Ecto neural progenitor cell (in vitro differentiated cells): ENCODE measurements at regions not wholly inside any gene's neighbourhood (a gene's known extent, or its start where the extent isn't known, plus 50 kb on each side); places are given as distances from the start of the nearest gene placed in this dataset.

ENCODE experiments used
- DNase-seq: peaks from one replicate; pipeline ENCODE4 v3.0.0-alpha.2; 2018; ENCODE audit warnings: low spot score

DNA sequence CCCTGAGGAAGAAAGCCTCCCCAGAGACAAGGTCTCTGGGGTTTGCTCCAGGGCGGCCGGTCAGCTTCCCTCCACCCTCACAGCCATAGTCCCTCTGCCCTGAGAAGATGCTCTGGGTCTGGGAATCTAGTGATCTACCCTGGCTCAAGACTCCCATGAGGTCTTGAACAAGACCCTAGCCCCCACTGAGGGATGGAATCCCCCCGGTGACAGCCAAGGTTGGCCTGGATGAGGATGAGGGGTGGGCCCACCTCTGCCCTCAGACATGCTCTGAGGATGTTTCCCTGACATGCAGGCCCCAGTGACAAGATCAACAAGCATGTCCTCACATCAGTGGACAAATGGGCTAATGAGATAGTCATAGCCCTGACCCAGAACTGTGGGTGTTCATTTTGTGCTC lies 138.6 kb downstream of the C5orf15 start:
- no peak for DNase-seq

DNA sequence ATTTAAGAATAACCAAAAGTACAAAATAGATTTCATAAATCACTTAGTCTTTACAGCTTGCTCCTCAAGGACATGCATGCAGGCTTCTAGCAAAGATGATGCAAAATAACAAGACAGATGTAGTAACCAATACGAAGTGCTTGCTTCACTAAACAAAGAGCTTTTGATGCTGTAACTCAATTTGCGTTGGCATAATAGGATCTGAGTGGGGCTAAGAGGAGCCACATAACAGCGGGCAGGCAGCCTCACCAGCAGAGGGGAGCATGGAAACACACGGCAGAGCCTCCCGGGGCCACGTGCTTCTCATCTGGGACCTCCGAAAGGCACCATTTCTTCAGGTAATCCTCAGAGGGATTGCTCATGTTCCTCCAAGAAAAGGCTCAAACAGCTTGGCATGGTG lies 139.7 kb downstream of the C5orf15 start:
- no peak for DNase-seq

DNA sequence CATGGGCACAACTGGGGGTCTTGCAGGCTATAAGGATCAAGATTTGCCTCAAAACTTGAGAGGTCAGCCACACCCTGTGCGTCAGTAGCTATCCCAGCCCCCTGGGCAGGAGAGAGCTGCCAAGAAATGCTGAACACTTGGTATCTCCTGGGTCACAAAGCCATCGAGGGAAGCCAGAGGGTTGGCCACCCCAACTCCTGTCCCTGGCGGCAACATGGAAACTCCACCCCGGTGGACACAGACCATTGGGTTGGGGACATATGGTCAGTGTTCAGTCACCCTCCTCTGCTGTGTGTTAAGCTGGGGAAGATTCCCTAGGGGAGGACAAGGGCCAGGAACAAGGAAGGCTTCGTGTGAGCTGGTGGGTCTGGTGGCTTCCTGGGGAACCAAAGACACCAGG lies 140.6 kb downstream of the C5orf15 start:
- DNase-seq = no peak

DNA sequence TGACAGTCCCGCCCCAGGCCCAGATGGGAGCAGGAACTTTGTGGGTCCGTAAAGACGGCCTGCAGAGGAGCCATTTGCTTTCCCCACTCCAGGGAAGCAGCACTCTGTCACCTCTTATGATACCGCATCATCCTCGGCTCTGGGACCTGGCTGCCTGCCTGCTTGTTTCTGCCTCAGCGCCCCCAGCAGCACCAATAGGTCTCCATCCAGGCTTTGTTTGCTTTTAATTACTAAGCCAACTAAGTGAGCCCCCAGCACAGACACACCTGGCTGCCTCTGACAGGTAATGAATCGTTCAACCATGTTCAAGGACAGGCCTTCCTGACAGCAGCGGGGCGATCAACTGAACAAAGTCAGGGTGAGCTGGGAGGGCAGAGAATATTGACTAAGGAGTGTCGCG lies 141.4 kb downstream of the C5orf15 start:
- DNase-seq = no peak

DNA sequence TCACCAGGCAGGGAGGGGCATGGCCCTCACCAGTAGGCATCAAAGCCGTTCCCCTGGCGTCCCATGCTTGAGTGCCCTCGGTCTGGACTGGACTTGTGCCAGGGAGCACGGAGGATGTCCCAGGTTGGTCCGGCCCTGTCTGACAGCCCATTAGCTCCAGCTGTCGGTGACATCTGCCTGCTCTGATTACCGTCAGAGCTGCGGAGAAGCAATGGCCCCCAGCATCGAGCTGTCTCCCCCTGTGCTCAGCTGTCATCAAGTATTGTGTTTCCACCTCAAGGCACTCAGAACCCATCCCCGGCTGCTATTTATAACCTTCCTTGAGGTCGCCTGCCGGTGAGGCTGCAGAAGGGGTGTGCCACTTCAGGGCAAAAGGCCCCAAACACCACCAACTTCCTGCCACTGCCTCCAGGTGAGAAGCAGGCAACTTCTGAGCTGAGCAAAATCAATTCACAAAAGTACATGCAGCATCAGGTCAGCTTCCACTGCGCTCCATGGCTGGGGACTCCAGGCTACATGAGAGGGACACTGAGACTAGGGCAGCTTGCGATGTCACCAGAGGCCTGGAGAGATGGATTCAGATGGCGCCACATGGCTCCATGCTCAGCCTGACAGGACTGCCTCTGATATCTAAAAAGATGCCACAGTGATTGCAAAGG lies 142.7 kb downstream of the C5orf15 start:
- no peak for DNase-seq

DNA sequence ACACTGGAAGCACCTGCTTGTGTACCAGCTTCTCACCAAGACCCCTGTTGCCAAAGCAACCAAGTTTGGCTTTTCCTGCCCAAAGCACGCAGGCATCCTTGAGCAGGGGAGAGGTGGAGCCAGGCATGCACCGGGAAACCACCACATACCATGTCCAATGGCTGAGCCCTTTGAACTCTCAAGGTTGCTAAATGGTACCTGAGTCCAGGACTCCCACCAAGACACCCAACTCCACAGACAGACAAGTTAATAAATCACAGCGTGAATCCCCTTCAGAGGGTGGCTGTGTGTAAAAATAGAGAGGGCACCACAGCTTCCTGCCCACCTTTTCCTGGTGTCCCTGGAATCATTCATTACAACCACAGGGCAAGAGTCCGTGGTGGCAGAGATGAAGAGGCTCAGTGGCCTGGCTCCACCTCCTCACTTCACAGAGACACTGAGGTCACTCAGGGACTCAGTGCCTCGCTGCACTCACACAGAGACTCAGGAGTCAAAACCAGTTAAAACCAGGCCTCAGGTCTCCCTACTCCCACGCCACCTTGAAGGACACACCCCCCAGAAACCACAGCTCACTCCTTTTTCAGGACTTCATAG lies 143.7 kb downstream of the C5orf15 start:
- DNase-seq = no peak

DNA sequence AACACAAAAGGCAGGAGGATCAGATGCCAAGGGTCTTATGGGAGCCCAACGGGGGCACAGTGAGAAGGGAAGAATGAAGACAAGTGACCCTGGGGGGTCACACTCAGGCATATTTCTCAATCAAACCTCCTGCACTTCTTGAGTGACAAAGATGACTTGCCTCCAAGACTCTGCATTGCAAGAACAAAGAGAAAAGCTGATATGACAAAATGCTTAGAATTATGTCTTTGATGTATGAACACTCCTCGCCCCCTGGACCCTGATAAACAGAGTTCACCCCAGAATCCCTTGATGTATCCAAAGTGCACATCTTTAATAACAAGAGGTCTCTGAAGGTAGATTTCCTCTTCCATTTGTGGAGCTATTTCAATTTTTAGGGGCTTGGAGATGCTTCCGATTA lies 146.5 kb downstream of the C5orf15 start:
- DNase-seq = peak; percentile 6

DNA sequence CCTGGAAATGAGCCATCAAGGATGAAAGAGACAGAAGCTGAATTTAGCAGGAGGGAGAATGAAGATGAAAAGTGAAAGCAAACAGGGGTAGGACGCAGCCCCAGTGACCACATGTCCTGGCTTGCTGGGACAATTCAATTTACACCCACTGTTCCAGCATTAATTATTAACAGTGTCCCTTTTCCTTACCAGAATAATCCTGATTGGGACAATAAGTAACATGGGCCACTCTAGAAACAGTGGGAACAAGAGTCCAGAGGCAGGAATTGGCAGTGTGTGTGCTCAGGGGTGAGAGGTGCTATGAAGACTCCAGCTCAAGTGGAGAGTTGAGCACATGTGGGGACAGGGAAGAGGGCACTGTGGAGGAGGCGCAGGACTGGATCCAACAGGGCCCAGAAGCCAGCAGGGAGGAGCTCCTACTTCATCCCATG lies 147.1 kb downstream of the C5orf15 start:
- DNase-seq = no peak

DNA sequence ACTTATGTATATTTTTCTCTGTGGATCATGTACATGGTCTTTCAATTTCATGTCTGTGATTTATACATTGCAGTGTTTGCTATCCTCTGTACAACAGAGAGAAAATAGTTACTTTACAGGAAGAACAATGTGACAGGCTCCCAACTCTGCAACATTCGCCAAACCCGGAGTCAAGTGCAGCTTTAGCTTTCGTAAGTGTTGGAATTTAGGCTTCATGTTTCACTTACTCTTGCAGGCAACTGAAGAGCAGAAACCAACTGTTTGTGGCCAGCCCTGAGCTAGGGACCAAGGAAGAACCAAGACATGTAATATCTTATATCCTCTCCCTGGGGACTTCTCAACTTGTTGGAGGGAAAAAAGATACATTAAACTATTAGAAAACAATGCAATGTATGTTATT lies 147.9 kb downstream of the C5orf15 start:
- peak; percentile 1 for DNase-seq

DNA sequence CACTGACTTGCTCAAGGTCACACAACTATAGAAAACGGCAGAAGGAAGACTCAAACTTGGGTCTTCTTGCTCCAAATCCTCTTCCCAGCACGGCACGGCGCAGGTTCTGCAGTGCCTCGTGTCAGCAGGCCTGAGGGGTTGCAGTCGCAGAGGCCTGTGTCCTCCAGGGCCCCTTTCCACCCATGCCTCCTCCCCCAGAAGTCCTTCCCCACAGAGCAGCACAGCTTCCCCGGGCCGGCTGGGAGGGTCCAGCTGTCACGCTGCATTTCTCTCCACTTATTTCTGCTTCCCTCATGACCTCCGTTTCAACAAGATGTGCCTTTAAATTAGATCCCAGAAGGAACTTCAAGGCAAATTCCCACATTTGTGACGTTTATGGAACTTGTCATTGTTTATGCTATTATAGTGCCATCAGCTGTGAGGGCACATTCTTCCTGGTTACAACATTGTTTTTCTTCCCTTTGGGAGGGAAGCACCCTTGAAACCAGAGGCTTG lies 148.4 kb downstream of the C5orf15 start:
- DNase-seq = peak; percentile 31

DNA sequence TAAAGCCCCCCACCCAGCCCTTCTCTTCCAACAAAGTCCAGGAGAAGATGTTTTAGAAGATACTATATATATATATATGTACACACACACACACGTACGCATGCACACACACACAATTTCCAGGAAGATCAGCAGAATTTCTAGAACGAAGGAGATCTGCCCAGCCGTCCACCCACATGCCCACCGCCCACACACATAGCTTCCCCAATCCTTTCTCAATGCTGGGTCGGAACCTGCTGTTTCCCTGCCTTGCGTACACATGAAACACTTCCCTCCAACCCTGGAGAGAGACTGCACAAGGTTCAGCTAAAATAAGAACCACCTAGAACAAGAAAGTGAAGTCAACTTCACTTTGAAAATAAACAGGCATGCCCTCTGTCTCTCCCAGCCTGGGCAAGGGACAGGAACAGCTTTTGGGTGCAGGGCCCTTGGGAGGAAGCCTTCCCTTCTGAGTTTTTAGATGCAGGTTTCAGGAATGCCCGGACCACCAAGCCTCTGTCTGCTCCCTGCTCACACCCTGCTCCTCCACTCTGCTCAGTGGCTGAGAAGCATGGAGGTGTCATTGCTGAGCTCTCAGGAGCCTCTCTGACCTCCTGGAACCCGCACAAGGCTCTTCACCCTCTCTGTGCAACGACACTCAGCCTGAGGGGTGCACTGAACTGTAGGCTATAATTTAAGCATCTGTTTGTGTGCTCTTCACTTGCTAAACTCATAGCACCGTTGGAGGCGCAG lies 149.4 kb downstream of the C5orf15 start:
- peak; percentile 29 for DNase-seq

DNA sequence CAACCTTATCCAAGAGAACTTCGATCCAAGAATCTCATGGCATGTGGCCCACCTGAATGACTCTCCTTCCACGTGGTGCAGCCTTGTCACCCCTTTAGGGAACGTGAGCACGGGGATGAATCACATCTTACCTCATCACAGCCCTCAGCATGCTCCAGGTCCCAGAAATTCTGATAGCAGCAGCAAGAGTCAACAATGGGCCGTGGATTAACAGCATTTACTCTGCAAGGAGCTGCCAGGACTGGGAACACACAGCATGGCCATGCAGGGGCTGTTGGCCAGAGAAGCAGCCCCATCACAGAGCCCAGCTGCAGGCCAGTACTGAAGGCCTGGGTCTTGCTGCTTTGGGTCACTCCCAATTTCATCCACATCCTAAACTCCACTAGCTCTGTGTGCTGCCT lies 150.4 kb downstream of the C5orf15 start:
- DNase-seq = peak; percentile 35

DNA sequence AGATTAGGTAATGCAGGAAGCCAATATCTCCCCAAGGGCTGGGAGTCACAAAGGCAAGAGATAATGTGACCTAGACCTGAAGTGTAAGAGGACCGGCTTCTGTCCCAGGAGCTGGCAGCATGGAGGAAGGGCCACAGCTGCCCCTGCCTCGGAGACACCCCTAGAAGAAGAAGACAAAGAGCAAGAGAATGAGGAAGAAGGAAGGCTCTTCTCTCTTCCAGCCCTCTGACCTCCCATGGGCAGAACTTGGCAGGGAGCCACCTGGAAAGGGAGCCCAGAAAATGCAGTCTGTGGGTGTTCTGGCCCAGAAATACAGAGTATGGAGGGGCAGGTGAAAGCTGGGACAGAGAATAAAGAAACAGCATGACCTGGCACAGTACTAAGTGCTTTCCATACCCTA lies 151.0 kb downstream of the C5orf15 start:
- peak; percentile 11 for DNase-seq

DNA sequence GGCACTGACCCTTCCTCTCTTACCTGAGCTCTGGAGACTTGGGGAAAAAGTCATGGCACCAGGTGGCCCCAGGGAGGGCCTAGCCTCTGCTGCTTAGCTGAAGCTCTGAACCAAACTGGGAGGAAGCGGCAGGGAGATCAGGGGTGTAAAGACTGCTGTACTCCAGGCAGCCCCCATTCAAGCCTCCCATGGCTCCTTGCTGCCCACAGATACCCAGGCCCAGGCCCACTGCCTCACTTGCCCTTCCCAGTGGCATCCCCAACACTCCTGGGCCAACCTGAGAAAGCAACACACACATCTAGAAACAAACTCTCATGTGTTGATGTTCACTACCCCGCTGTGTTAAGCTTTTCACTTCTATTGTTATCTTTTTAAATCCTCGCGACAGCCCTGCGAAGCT lies 151.6 kb downstream of the C5orf15 start:
- peak; percentile 24 for DNase-seq

DNA sequence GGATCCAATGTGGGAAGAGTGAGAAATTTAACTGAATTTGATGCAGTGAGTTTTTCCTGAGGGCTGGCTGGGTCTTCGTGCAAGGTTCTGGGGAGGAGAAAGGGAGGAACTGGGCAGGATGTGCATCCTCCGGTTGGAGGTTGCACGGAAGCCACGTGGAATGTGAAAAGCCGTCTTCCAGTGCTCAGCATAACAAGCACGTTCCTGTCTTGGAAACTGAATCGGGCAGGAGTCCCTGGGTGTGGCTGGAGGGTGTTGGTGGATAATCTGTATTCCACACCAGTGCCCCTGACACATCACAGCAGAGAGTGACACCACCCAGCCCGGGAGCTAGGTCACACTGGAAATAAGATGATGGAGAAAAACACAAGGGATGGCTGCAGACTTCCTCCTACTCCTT lies 154.3 kb downstream of the C5orf15 start:
- peak; percentile 36 for DNase-seq

DNA sequence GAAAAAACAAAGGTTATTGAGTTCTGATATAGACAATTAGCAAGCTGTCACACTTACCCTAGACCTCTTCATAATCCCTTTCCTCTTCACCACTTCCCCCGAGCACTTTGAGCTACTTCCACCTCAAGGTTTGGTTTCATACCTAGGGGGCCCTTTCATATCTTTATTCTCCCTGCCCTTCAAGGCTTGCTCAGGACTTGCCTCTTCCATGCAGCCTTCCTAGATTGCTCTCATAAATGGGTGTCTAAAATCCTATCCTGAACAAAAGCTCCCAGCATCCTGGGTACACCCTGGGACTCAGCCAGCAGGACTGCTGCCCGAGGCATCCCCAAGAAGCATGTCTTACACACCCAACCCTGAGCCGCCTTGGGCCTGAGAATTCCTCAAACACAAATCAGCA lies 157.3 kb downstream of the C5orf15 start:
- DNase-seq = no peak

DNA sequence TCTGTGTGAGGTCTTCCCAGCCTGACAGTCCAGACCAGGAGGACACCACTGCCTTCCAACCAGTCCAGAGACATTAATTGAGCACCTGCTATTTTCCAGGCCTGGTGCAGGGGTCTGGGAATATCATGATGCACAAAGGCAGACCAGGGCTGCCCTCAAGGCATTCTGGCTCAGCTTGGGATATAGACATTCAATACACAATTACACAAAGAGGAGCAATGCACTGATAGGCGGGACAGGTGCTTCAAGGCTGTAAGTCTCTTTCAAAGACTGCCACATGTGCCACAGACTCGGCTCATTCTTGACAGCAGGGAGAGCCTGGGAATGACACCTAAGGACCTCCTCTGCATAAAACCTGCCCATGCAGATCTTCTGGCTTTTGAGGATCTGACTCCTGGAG lies 158.6 kb downstream of the C5orf15 start:
- DNase-seq = no peak

DNA sequence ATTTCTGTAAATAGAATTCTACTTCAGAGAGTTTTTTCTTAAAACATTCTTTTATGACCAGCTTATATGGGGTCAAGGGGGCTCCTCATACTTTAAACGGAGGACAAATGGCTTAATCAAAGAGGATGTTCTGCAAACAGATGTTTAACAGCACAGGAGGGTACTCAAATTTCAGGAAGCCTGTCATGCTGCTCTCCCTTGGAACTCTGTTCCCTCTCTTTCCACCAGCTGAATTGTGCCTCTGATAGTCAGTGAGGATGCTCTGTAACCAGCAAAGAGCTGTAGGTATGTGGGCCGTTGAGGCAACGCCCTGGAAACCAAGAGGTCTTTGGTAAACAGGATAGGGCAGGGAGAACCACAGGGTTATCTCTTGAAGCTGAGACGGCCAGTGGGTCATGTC lies 161.1 kb downstream of the C5orf15 start:
- no peak for DNase-seq

DNA sequence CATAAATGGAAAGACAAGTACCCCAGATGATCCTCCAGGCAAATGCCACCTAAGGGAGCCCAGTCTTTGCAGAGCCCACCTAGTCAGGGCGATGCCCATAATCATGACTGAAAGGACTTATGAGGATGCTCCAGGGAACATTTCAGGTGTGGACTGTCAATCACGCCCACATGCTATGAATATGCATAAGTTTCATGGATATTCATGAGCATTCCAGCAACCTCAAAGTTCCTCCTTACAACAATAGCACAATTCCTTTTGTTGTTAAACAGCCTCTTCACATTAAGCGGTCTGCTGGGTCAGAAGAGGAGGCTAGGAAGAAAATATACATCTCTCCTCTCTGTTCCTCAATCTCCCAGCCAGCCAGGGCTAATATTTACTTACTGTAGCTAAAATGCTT lies 161.6 kb downstream of the C5orf15 start:
- DNase-seq = no peak

DNA sequence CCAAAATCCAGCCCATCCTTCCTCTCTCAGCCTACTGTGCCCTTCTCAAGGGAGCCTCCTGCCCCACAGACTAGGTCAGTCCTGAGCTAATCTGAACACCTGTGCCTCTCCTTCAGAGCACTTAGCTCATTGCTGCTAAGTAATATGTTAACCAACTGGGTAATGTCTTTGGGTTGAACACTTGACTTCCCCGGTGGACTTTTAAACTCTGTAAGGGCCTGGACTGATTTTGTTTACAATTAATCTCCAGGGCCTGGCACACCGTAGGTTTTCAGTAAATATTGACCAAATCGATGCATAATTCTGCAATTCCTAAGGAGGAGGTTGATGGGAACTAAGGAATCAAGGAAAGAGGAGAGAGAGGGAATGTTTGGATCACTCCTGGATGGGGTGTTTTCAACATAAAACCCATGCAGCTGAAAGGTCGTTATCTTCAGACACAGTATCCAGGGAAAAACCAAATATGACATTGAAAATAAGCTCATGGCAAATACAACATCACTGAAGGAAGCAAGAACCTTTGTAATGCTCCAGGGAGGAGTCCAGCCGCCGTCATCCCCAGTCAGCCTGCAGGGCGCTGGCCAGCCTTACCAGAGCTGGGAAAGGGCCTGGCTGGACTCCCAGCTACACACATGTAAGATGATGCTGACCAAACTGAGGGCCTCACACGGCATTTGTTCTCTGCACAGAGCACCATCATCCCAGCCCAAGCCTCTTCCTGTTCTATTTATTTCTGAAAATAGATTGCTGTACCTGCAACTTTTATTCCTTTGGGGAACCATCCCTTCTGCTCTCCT lies 166.3 kb downstream of the C5orf15 start:
- DNase-seq = no peak

DNA sequence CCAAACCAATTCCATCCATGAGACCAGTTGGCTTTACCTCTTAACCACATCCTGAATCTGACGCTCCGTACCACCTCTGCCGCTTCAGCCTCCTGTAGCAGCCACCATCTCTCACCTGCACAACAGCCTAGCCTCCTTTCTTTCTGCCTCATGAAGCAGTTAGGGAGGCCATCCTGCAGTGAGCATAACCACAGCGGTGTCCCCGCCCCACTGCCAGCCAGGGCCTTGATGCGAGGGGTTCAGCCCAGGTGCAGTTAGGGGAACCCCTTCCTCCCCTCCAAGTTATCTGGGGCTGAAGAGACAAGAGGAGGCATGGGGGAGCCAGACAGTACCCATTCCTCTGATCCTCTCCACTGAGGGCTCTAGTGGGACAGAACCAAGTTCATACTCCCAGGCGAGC lies 167.0 kb downstream of the C5orf15 start:
- no peak for DNase-seq

DNA sequence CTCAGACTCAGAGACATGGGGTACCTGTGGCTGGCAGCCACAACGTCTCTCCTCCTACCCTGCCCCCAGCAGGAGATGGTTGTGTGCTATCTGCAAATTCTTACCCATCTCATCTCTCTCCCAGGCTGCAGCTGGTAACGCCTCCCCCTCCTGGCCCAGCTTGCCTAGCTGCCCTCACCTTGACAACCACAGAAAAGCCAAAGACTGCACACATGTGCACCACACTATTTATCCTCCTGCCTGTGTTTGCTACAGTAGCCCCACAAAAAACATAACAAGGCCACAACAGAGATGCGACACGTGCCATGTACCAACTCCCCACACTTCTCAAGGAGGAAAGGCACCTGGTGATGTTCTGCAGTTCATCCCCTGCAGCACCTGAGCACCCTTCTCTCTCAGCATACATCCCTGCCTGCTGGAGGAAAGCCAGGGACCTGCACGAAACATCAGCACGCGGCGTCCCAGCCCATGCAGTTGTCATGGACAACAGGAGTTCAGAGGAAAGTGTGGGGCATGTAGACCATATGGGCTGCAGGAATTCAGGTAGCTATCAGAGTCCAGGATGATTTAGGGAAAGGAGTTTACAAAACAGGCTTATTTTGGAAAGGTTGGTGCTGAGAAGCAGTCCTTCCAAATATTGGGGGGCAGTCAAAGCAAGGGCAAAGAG lies 168.7 kb downstream of the C5orf15 start:
- no peak for DNase-seq
